AG04450 (cell line): ENCODE measurements at regions not wholly inside any gene's neighbourhood (a gene's known extent, or its start where the extent isn't known, plus 50 kb on each side); places are given as distances from the start of the nearest gene placed in this dataset.

Experiments
- CTCF ChIA-PET: fragments of 300-600, 350-600 bp; formaldehyde crosslinking; extraction: SDS; loops from one replicate; lab custom pipeline; 2022; ENCODE audit warnings: antibody characterized with exemption, inconsistent platforms; lab: Charles Lee
- POLR2A ChIA-PET: fragments of 350-600 bp; formaldehyde crosslinking; extraction: SDS; loops from one replicate; lab custom pipeline; 2021; ENCODE audit warnings: antibody characterized with exemption, inconsistent platforms; lab: Yijun Ruan, JAX
- DNase-seq: peaks from one replicate; pipeline ENCODE4 v3.0.0-alpha.2; 2011; ENCODE audit warnings: low read depth, low spot score
- H3K27ac ChIP-seq: one replicate; pipeline ENCODE4 v1.5.1; 2012; ENCODE audit warnings: low read depth, low read length, control low read depth
- H3K27me3 ChIP-seq: one replicate; pipeline ENCODE4 v1.6.0; 2012; ENCODE audit warnings: low read length; ENCODE audit not compliant: control insufficient read depth, insufficient read depth
- H3K4me3 ChIP-seq: 2 replicates; pipeline ENCODE4 v1.5.1; 2011; ENCODE audit warnings: mild to moderate bottlenecking, low read depth, low read length, control low read depth
- H3K9me3 ChIP-seq: 2 replicates; pipeline ENCODE4 v1.5.1; 2012; ENCODE audit warnings: low read length; ENCODE audit not compliant: control insufficient read depth, insufficient read depth
- CTCF ChIP-seq: IDR thresholded peaks from 2 replicates; pipeline ENCODE4 v1.5.1; 2011; ENCODE audit warnings: low read depth, low read length, control low read depth, inconsistent platforms

DNA sequence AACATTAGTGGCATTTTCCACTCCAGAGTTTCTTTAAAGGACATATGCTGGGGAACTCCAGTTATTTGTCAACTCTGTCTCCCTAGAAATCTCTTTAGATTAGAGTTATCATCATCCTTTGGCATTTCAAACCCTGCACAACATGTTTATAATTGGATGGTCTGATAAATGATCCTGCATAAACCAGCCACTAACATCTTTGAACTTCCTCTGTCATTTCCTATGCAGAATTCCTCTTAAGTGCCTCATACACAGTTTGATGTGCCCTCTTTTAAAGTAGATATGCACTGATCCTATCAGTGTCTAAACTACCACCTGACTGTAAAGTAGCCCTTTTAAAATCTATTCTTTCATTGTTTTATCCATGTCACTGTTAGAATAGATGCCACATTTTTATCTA is 306.3 kb upstream of the IRAK1BP1 start:
- Histone ChIP-seq H3K27ac (no peak overlapping the region), H3K4me3 (no peak overlapping the region), H3K27me3 (no peaks in the 10 kb centered on the region), H3K9me3 (peaks cover 4% of the 10 kb centered on the region)
- TF ChIP-seq CTCF = no peak
- CTCF ChIA-PET = no interaction called here
- POLR2A ChIA-PET = interaction anchor here (0.6 kb wide), 1 partner anchor 1959 kb away, joined by 3 read pairs; no protein-coding TSS in a partner anchor
- no peak for DNase-seq

- Histone ChIP-seq H3K27ac (no peak overlapping the region), H3K4me3 (no peak overlapping the region), H3K9me3 (no peaks in the 10 kb centered on the region), H3K27me3 (no peaks in the 10 kb centered on the region)
- TF ChIP-seq CTCF = no peak
- DNase-seq = no peak
- ChIA-PET CTCF (interaction anchor here (1.3 kb wide), 1 partner anchor 45 kb away, joined by 4 read pairs; no protein-coding TSS in a partner anchor), POLR2A (no interaction called here)
Observed at GRCh38 chr6:78565997-78566396, 301.4 kb upstream of the IRAK1BP1 start.

DNA sequence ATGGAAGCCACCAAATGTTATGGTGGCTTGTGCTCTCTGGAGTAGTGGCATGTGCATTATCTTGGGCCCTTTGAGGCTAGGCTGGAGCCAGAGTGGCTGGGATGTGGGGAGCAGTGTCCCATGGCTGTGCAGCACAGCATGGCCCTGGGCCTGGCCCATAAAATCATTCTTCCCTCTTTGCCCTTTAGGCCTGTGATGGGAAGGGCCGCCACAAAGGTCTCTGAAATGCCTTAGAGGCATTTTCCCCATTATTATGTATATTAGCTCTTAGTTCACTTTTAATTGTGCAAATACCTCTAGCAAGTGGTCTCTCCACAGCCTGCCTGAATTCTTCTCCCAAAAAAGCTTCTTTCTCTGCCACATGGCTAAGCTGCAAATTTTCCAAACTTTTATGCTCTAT is 297.3 kb upstream of the IRAK1BP1 start:
- CTCF ChIA-PET = no interaction called here

GRCh38 chr6:78577585-78577984 is 289.8 kb upstream of the IRAK1BP1 start:
- no peak for TF ChIP-seq CTCF
- DNase-seq = no peak
- Histone ChIP-seq H3K27me3 (no peaks in the 10 kb centered on the region), H3K27ac (no peak overlapping the region), H3K4me3 (no peak overlapping the region), H3K9me3 (no peaks in the 10 kb centered on the region)
- ChIA-PET POLR2A (no interaction called here), CTCF (no interaction called here)

More for the DNA sequence above, 297.3 kb upstream of the IRAK1BP1 start:
- H3K4me3 ChIP-seq = no peak overlapping the region
- no peaks in the 10 kb centered on the region for H3K27me3 ChIP-seq
- DNase-seq = no peak
- no peak overlapping the region for H3K27ac ChIP-seq
- no peak for TF ChIP-seq CTCF
- H3K9me3 ChIP-seq = no peaks in the 10 kb centered on the region
- POLR2A ChIA-PET = no interaction called here

DNA sequence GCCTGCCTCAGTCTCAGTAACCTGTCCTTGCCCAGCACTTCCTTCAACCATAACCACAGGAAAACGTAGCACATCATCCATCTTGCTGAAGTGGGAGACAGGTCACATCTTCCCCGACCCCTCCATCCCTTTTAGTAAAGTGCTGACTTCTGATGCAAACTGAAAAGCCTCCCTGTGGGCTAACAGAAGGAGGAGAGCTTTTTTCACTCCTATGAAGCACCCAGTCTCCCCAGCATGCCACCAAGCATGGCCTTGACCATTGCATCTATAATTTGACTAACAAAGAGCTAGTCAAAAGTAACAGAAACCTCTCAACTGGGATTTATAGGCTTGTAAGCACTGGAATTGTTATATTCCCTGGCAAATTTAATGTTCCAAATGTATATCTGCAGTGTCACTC is 288.9 kb upstream of the IRAK1BP1 start:
- TF ChIP-seq CTCF = no peak
- Histone ChIP-seq H3K27me3 (no peaks in the 10 kb centered on the region), H3K4me3 (no peak overlapping the region), H3K9me3 (no peaks in the 10 kb centered on the region), H3K27ac (no peak overlapping the region)
- POLR2A ChIA-PET = no interaction called here
- CTCF ChIA-PET = no interaction called here
- DNase-seq = no peak
